OCI-LY1 (cell line): ENCODE measurements at regions not wholly inside any gene's neighbourhood (a gene's known extent, or its start where the extent isn't known, plus 50 kb on each side); places are given as distances from the start of the nearest gene placed in this dataset.

Source experiments
- EZH2 ChIP-seq: fragments of 200-600 bp; sonication (generic), shearing (Covaris generic); IDR thresholded peaks from 2 replicates; pipeline ENCODE4 v1.8.0; 2017; ENCODE audit warnings: borderline replicate concordance, mixed run types, mild to moderate bottlenecking, antibody characterized with exemption, low read length, moderate library complexity, mixed read lengths
- TF ChIP-seq, protein P1 (sequence below): fragments of 200-600 bp; sonication (generic), shearing (Covaris generic); IDR thresholded peaks from 2 replicates; pipeline ENCODE4 v1.5.1; 2017; ENCODE audit warnings: mild to moderate bottlenecking, antibody characterized with exemption, low read length, moderate library complexity, mixed read lengths

DNA sequence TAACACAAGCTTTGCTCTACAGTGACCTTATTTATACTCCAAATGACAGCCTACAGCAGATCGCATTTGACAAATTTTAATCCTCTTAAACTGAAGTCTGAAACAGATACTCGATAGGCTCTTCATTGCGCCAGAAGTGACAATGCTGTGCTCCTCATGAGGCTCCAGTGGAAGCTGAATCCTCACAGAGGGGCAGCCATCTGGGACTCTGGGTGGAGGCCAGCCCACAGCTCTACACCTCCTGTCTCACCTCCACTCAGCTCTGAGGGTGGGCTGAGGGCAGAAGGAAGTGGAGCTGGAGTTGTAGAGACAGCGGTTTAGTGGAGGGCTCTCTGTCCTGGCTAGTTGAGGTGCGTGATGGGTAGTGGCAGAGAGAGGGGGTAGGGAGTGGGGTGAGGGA is 283.3 kb upstream of the ANKRD55 start:
- no peak for TF ChIP-seq EZH2
- TF ChIP-seq, protein P1, sequence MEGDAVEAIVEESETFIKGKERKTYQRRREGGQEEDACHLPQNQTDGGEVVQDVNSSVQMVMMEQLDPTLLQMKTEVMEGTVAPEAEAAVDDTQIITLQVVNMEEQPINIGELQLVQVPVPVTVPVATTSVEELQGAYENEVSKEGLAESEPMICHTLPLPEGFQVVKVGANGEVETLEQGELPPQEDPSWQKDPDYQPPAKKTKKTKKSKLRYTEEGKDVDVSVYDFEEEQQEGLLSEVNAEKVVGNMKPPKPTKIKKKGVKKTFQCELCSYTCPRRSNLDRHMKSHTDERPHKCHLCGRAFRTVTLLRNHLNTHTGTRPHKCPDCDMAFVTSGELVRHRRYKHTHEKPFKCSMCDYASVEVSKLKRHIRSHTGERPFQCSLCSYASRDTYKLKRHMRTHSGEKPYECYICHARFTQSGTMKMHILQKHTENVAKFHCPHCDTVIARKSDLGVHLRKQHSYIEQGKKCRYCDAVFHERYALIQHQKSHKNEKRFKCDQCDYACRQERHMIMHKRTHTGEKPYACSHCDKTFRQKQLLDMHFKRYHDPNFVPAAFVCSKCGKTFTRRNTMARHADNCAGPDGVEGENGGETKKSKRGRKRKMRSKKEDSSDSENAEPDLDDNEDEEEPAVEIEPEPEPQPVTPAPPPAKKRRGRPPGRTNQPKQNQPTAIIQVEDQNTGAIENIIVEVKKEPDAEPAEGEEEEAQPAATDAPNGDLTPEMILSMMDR: no peak
